ENCODE measurements at regions not wholly inside any gene's neighbourhood (a gene's known extent, or its start where the extent isn't known, plus 50 kb on each side); places are given as distances from the start of the nearest gene placed in this dataset.
"Not testable (repeated sequence)": the region's sequence is repeated elsewhere in the genome, so short reads cannot be mapped to it uniquely, and the experiment has no call there.

- Histone ChIP-seq H3K27me3 (replicated peaks; ENCODE audit: insufficient read depth) (no peaks in the 10 kb centered on the region), H3K4me3 (no peak overlapping the region), H3F3A (ENCODE audit: insufficient read depth) (no peaks in the 10 kb centered on the region), H3K9me3 (ENCODE audit: low read depth) (no peaks in the 10 kb centered on the region), H2AFZ (no peak overlapping the region), H3K9ac (no peak overlapping the region), H3K4me2 (ENCODE audit: unreplicated experiment) (no peak overlapping the region), H3K9me2 (ENCODE audit: insufficient read depth) (no peaks in the 10 kb centered on the region), H3K27ac (no peak overlapping the region), H3K4me1 (ENCODE audit: insufficient read depth) (no peaks in the 10 kb centered on the region), H3K36me3 (ENCODE audit: low read depth) (no peaks in the 10 kb centered on the region), H3K79me2 (ENCODE audit: insufficient read depth) (no peaks in the 10 kb centered on the region), H4K20me1 (ENCODE audit: insufficient read depth) (no peaks in the 10 kb centered on the region)
- 32 to 47% methylated on average over 6 of the region's 6 CpGs for WGBS, 2 experiments (ENCODE audit: low coverage in 1 of 2, low lambda C conversion rate in 2 of 2, missing lambda C conversion rate in 2 of 2)
- in situ Hi-C loops (cut with MboI): no loop called here
- no peak for DNase-seq
- no peak for TF ChIP-seq EZH2 (IDR thresholded peaks at IDR 0.05; ENCODE audit: insufficient read depth, poor library complexity, severe bottlenecking)
- TF ChIP-seq EZH2phosphoT487 (IDR thresholded peaks at IDR 0.05; ENCODE audit: insufficient read depth, low read depth): no peak
Observed at GRCh38 chr15:91366111-91366510, 266.1 kb downstream of the SV2B start.

DNA sequence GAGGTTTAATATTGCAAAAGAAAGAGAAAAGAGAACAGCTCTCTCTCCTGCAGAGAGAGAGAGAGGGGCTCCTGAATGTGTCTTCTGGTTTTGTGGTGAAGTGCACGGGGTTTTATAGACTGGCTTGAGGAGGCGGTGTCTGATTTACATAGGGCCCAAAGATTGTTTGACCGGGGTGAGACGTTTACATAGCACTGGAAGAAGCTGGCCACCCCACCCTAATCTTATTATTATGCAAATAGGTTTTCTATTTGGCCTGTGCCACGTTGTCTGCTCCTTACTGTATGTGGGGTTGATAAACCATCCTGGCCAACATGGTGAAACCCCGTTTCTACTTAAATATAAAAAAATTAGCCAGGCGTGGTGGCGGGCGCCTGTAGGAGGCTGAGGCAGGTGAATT lies 268.6 kb downstream of the SV2B start:
- Histone ChIP-seq H3K4me3 (no peak overlapping the region), H4K20me1 (ENCODE audit: insufficient read depth) (no peaks in the 10 kb centered on the region), H3K27me3 (replicated peaks; ENCODE audit: insufficient read depth) (no peaks in the 10 kb centered on the region), H3F3A (ENCODE audit: insufficient read depth) (no peaks in the 10 kb centered on the region), H3K9ac (no peak overlapping the region), H3K79me2 (ENCODE audit: insufficient read depth) (no peaks in the 10 kb centered on the region), H2AFZ (no peak overlapping the region), H3K36me3 (ENCODE audit: low read depth) (no peaks in the 10 kb centered on the region), H3K9me3 (ENCODE audit: low read depth) (no peaks in the 10 kb centered on the region), H3K4me1 (ENCODE audit: insufficient read depth) (no peaks in the 10 kb centered on the region), H3K4me2 (ENCODE audit: unreplicated experiment) (no peak overlapping the region), H3K9me2 (ENCODE audit: insufficient read depth) (no peaks in the 10 kb centered on the region), H3K27ac (no peak overlapping the region)
- no peak for DNase-seq
- WGBS, 2 experiments (ENCODE audit: low coverage in 1 of 2, low lambda C conversion rate in 2 of 2, missing lambda C conversion rate in 2 of 2): 29% methylated on average over 9 of the region's 9 CpGs
- in situ Hi-C loops (cut with MboI): no loop called here
- TF ChIP-seq EZH2 (IDR thresholded peaks at IDR 0.05; ENCODE audit: insufficient read depth, poor library complexity, severe bottlenecking): no peak
- no peak for TF ChIP-seq EZH2phosphoT487 (IDR thresholded peaks at IDR 0.05; ENCODE audit: insufficient read depth, low read depth)

GRCh38 chr15:91369823-91370222 lies 269.8 kb downstream of the SV2B start:
- WGBS, 2 experiments (ENCODE audit: low coverage in 1 of 2, low lambda C conversion rate in 2 of 2, missing lambda C conversion rate in 2 of 2): 35 to 46% methylated on average over 7 of the region's 7 CpGs
- Histone ChIP-seq H3K9ac (no peak overlapping the region), H3K9me2 (ENCODE audit: insufficient read depth) (no peaks in the 10 kb centered on the region), H2AFZ (no peak overlapping the region), H3K36me3 (ENCODE audit: low read depth) (no peaks in the 10 kb centered on the region), H3K79me2 (ENCODE audit: insufficient read depth) (no peaks in the 10 kb centered on the region), H3F3A (ENCODE audit: insufficient read depth) (no peaks in the 10 kb centered on the region), H3K4me2 (ENCODE audit: unreplicated experiment) (no peak overlapping the region), H3K4me3 (no peak overlapping the region), H3K4me1 (ENCODE audit: insufficient read depth) (no peaks in the 10 kb centered on the region), H3K27ac (no peak overlapping the region), H4K20me1 (ENCODE audit: insufficient read depth) (no peaks in the 10 kb centered on the region), H3K27me3 (replicated peaks; ENCODE audit: insufficient read depth) (no peaks in the 10 kb centered on the region), H3K9me3 (ENCODE audit: low read depth) (no peaks in the 10 kb centered on the region)
- DNase-seq: no peak
- in situ Hi-C loops (cut with MboI): no loop called here
- TF ChIP-seq EZH2phosphoT487 (IDR thresholded peaks at IDR 0.05; ENCODE audit: insufficient read depth, low read depth): no peak

DNA sequence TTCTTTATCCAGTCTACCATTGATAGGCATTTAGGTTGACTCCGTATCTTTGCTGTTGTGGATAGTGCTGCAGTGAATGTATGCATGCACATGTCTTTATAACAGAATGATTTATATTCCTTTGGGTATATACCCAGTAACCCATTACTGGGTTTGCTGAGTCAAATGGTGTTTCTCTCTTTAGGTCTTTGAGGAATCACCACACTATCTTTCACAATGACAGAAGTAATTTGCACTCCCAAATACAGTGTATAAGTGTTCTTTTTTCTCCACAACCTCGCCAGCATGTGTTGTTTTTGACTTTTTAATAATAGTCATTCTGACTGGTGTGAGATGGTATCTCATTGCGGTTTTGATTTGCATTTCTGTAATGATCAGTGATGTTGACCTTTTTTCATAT lies 271.3 kb downstream of the SV2B start:
- H3K27ac ChIP-seq; H3K79me2 ChIP-seq (ENCODE audit: insufficient read depth); H3K9me2 ChIP-seq (ENCODE audit: insufficient read depth); H3K4me1 ChIP-seq (ENCODE audit: insufficient read depth); H3K4me3 ChIP-seq; DNase-seq; H3K9me3 ChIP-seq (ENCODE audit: low read depth); H3K36me3 ChIP-seq (ENCODE audit: low read depth); in situ Hi-C loops (cut with MboI); H4K20me1 ChIP-seq (ENCODE audit: insufficient read depth); H3F3A ChIP-seq (ENCODE audit: insufficient read depth); H3K9ac ChIP-seq; H3K4me2 ChIP-seq (ENCODE audit: unreplicated experiment); H2AFZ ChIP-seq; H3K27me3 ChIP-seq (replicated peaks; ENCODE audit: insufficient read depth): not testable (repeated sequence)
- WGBS, 2 experiments (ENCODE audit: low coverage in 1 of 2, low lambda C conversion rate in 2 of 2, missing lambda C conversion rate in 2 of 2): 33 to 45% methylated on average over 3 of the region's 3 CpGs

DNA sequence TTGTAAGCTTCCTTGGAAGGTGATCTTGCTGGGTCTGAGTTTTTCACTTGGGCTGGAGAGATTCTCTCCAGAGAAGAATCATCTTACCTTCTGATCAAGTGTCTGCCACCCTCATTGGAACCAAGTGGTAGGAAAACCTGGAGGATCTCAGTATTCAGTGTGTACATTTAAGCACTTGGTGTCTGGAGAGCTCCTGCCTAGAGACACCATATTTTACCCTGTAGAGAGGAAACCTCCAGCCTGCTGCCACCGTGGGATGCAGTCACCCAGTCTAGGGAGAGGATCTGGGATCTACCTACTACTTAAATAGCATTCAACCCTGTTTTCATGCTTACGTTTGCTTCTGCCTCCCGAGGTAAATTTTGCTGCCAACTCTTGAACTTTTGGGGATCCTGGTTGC lies 274.3 kb downstream of the SV2B start:
- Histone ChIP-seq H3K4me1 (ENCODE audit: insufficient read depth) (no peaks in the 10 kb centered on the region), H3K79me2 (ENCODE audit: insufficient read depth) (no peaks in the 10 kb centered on the region), H3F3A (ENCODE audit: insufficient read depth) (no peaks in the 10 kb centered on the region), H3K9me3 (ENCODE audit: low read depth) (no peaks in the 10 kb centered on the region), H3K4me2 (ENCODE audit: unreplicated experiment) (no peak overlapping the region), H3K4me3 (no peak overlapping the region), H3K27ac (no peak overlapping the region), H2AFZ (no peak overlapping the region), H3K27me3 (replicated peaks; ENCODE audit: insufficient read depth) (0 out of 2 replicates have a peak, but pooled peaks cover 4% of the 10 kb centered on the region), H3K9me2 (ENCODE audit: insufficient read depth) (no peaks in the 10 kb centered on the region), H3K9ac (no peak overlapping the region), H4K20me1 (ENCODE audit: insufficient read depth) (no peaks in the 10 kb centered on the region), H3K36me3 (ENCODE audit: low read depth) (no peaks in the 10 kb centered on the region)
- no peak for TF ChIP-seq EZH2phosphoT487 (IDR thresholded peaks at IDR 0.05; ENCODE audit: insufficient read depth, low read depth)
- no peak for TF ChIP-seq EZH2 (IDR thresholded peaks at IDR 0.05; ENCODE audit: insufficient read depth, poor library complexity, severe bottlenecking)
- in situ Hi-C loops (cut with MboI): no loop called here
- DNase-seq: no peak
- WGBS, 2 experiments (ENCODE audit: low coverage in 1 of 2, low lambda C conversion rate in 2 of 2, missing lambda C conversion rate in 2 of 2): 10 to 28% methylated on average over 3 of the region's 3 CpGs
